Upper lobe of left lung (tissue), 6 donors: ENCODE measurements at regions not wholly inside any gene's neighbourhood (a gene's known extent, or its start where the extent isn't known, plus 50 kb on each side); places are given as distances from the start of the nearest gene placed in this dataset.

ENCODE experiments used
- ATAC-seq, 2 donors: fragments of 200-7000 bp; cut with Tn5 transposase; one replicate each; pipeline ENCODE4 v1.9.1; 2022; ENCODE audit warnings: mild to moderate bottlenecking in 2 of 2, moderate library complexity in 2 of 2; ENCODE audit not compliant: low FRiP score in 2 of 2
- DNase-seq, 2 donors: peaks; one replicate each; pipeline ENCODE4 v3.0.0-alpha.2; 2019 to 2020
- H3K27ac ChIP-seq, 4 donors: fragments of 200-600 bp; sonication (generic); one replicate each; pipeline ENCODE4 v1.5.1; 2016 to 2019
- H3K27me3 ChIP-seq, 4 donors: fragments of 200-600 bp; sonication (generic); one replicate each; pipeline ENCODE4 v1.5.1; 2017 to 2019
- H3K36me3 ChIP-seq, 4 donors: fragments of 200-600 bp; sonication (generic); one replicate each; pipeline ENCODE4 v1.5.1; 2016 to 2019
- H3K4me1 ChIP-seq, 4 donors: fragments of 200-600 bp; sonication (generic); one replicate each; pipeline ENCODE4 v1.5.1; 2018 to 2019
- H3K4me3 ChIP-seq, 4 donors: fragments of 200-600 bp; sonication (generic); one replicate each; pipeline ENCODE4 v1.5.1; 2017 to 2019; ENCODE audit warnings: mild to moderate bottlenecking in 2 of 4, moderate library complexity in 1 of 4
- H3K9me3 ChIP-seq, 4 donors: fragments of 200-600 bp; sonication (generic); one replicate each; pipeline ENCODE4 v1.5.1; 2018 to 2019
- EP300 ChIP-seq, 4 donors: sonication (generic); formaldehyde crosslinking; IDR thresholded peaks; one replicate each; pipeline ENCODE4 v1.5.1; 2017; ENCODE audit warnings: antibody characterized with exemption in 4 of 4, control low read depth in 2 of 4
- POLR2A ChIP-seq, 4 donors: fragments of 450-650 bp; IDR thresholded peaks; one replicate each; pipeline ENCODE4 v1.5.1; 2016 to 2017; ENCODE audit warnings: antibody characterized with exemption in 4 of 4, mild to moderate bottlenecking in 2 of 4
- POLR2AphosphoS5 ChIP-seq, 2 donors: sonication (generic); formaldehyde crosslinking; IDR thresholded peaks; one replicate each; pipeline ENCODE4 v1.5.1; 2017; ENCODE audit warnings: antibody characterized with exemption in 2 of 2
- WGBS, 2 donors: methylation state at CpG; one replicate each; pipeline ENCODE4 v1.1.5; 2017 to 2018; 5-methylcytosine and 5-hydroxymethylcytosine counted together
- TF ChIP-seq, protein P1 (sequence below), 6 experiments: fragments of 450-650 bp in 4 of 6; fragments of 200-600 bp in 2 of 6; sonication (generic) in 2 of 6; IDR thresholded peaks; one replicate each; pipeline ENCODE4 v1.5.1; 2016 to 2019; ENCODE audit warnings: antibody characterized with exemption in 6 of 6
- donor health status: DM: no; HTN: no; CAD: no; lungs with moderate emphysema.
- donor health status: DM: no; HTN: yes; CAD: no; lungs with severe emphysema.

GRCh38 chr12:25818596-25819390, 139.7 kb upstream of the RASSF8 start:
- H3K4me3 ChIP-seq: no peak overlapping the region
- H3K27me3 ChIP-seq: no peaks in the 10 kb centered on the region
- DNase-seq (no peak), ATAC-seq (no peak)
- no peak for TF ChIP-seq EP300 (IDR thresholded peaks at IDR 0.05)
- TF ChIP-seq, protein P1, sequence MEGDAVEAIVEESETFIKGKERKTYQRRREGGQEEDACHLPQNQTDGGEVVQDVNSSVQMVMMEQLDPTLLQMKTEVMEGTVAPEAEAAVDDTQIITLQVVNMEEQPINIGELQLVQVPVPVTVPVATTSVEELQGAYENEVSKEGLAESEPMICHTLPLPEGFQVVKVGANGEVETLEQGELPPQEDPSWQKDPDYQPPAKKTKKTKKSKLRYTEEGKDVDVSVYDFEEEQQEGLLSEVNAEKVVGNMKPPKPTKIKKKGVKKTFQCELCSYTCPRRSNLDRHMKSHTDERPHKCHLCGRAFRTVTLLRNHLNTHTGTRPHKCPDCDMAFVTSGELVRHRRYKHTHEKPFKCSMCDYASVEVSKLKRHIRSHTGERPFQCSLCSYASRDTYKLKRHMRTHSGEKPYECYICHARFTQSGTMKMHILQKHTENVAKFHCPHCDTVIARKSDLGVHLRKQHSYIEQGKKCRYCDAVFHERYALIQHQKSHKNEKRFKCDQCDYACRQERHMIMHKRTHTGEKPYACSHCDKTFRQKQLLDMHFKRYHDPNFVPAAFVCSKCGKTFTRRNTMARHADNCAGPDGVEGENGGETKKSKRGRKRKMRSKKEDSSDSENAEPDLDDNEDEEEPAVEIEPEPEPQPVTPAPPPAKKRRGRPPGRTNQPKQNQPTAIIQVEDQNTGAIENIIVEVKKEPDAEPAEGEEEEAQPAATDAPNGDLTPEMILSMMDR (IDR thresholded peaks at IDR 0.05): no peak
- TF ChIP-seq POLR2A (IDR thresholded peaks at IDR 0.05): no peak
- TF ChIP-seq POLR2AphosphoS5 (IDR thresholded peaks at IDR 0.05): no peak
- no peaks in the 10 kb centered on the region for H3K4me1 ChIP-seq
- H3K9me3 ChIP-seq: no peaks in the 10 kb centered on the region
- H3K36me3 ChIP-seq: no peaks in the 10 kb centered on the region
- H3K27ac ChIP-seq: no peak overlapping the region

- Histone ChIP-seq H3K4me1 (peaks cover 0 to 3% (median 0%) of the 10 kb centered on the region in 4 donors), H3K9me3 (no peaks in the 10 kb centered on the region), H3K4me3 (no peak overlapping the region), H3K27me3 (no peaks in the 10 kb centered on the region), H3K27ac (no peak overlapping the region), H3K36me3 (no peaks in the 10 kb centered on the region)
- no peak for ATAC-seq
- DNase-seq: no peak
- TF ChIP-seq POLR2A (IDR thresholded peaks at IDR 0.05) (no peak), POLR2AphosphoS5 (IDR thresholded peaks at IDR 0.05) (no peak), EP300 (IDR thresholded peaks at IDR 0.05) (no peak)
- TF ChIP-seq, protein P1 (IDR thresholded peaks at IDR 0.05): no peak
- WGBS, 2 donors: 63 to 66% methylated on average over 11 of the region's 11 CpGs
These were observed 138.8 kb upstream of the RASSF8 start for GRCh38 chr12:25819691-25820090.

- Histone ChIP-seq H3K36me3 (no peaks in the 10 kb centered on the region), H3K27ac (no peak overlapping the region), H3K27me3 (no peaks in the 10 kb centered on the region), H3K4me3 (no peak overlapping the region), H3K4me1 (peaks cover 0 to 3% (median 0%) of the 10 kb centered on the region in 4 donors), H3K9me3 (no peaks in the 10 kb centered on the region)
- 89 to 99% methylated on average over 3 of the region's 3 CpGs for WGBS, 2 donors
- TF ChIP-seq POLR2AphosphoS5 (IDR thresholded peaks at IDR 0.05): no peak
- TF ChIP-seq EP300 (IDR thresholded peaks at IDR 0.05): no peak
- TF ChIP-seq, protein P1 (IDR thresholded peaks at IDR 0.05): no peak
- TF ChIP-seq POLR2A (IDR thresholded peaks at IDR 0.05): no peak
- ATAC-seq: no peak
- no peak for DNase-seq
These were observed 136.2 kb upstream of the RASSF8 start for GRCh38 chr12:25822281-25822680.

- TF ChIP-seq, protein P1 (IDR thresholded peaks at IDR 0.05): no peak
- TF ChIP-seq POLR2A (IDR thresholded peaks at IDR 0.05): no peak
- no peak for TF ChIP-seq EP300 (IDR thresholded peaks at IDR 0.05)
- no peak for TF ChIP-seq POLR2AphosphoS5 (IDR thresholded peaks at IDR 0.05)
- Histone ChIP-seq H3K9me3 (no peaks in the 10 kb centered on the region), H3K4me3 (no peak overlapping the region), H3K27me3 (no peaks in the 10 kb centered on the region), H3K27ac (no peak overlapping the region), H3K36me3 (no peaks in the 10 kb centered on the region), H3K4me1 (peaks cover 0 to 3% (median 0%) of the 10 kb centered on the region in 4 donors)
- DNase-seq (no peak), ATAC-seq (no peak)
- WGBS, 2 donors: 52 to 60% methylated on average over 2 of the region's 2 CpGs
These were observed 133.7 kb upstream of the RASSF8 start for GRCh38 chr12:25824734-25825133.

DNA sequence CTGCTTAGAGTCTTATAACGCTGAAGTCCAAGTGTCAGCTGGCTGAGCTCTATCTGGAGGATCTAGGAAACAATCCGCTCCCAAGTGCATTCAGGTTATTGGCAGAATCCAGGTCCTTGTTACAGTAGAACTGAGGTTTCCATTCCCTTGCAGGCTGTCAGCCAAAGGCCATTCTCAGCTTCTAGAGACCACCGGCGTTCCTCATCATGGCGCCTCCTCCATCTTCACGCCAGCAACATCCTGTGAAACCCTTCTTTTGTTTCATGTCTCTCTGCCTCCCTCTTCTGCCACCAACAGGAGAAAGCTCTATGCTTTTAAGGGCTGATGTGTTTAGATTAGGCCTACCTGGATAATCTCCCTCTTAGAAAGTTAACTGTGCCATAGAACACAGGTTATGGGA, 133.0 kb upstream of the RASSF8 start:
- H3K27me3 ChIP-seq: no peaks in the 10 kb centered on the region
- no peaks in the 10 kb centered on the region for H3K9me3 ChIP-seq
- no peak overlapping the region for H3K27ac ChIP-seq
- DNase-seq: no peak
- H3K4me1 ChIP-seq: peaks cover 0 to 3% (median 0%) of the 10 kb centered on the region in 4 donors
- no peak overlapping the region for H3K4me3 ChIP-seq
- ATAC-seq: no peak
- no peaks in the 10 kb centered on the region for H3K36me3 ChIP-seq
- 78 to 83% methylated on average over 6 of the region's 6 CpGs for WGBS, 2 donors
- no peak for TF ChIP-seq POLR2AphosphoS5 (IDR thresholded peaks at IDR 0.05)
- no peak for TF ChIP-seq EP300 (IDR thresholded peaks at IDR 0.05)
- TF ChIP-seq, protein P1 (IDR thresholded peaks at IDR 0.05): no peak
